RPMI7951 (cell line): ENCODE measurements at regions not wholly inside any gene's neighbourhood (a gene's known extent, or its start where the extent isn't known, plus 50 kb on each side); places are given as distances from the start of the nearest gene placed in this dataset.

Experiments used
- DNase-seq: peaks from one replicate; pipeline ENCODE4 v3.0.0-alpha.2; 2012; ENCODE audit warnings: low read depth

- no peak for DNase-seq
These were observed 269.5 kb downstream of the MAP2K4 start for GRCh38 chr17:12290207-12290606.

DNA sequence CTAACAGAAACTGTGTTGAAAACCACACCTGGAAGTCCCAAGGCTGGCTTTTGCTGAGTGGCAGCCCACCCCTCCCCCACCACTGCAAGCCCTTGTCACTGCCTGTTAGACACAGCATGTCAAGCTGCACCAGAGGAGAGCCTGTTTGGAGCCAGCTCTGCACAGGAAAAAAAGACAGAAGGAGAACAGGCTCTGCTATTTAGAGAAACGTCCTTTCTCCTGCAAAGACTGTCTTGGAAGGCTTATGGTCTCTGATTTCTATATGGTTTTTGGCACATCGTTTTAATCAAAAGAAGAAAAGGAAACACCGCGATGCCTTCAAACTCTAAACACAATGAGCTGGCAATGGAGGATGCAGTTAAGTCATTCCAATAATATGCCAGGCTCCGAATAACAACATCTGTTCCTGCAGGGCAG, 275.5 kb downstream of the MAP2K4 start:
- no peak for DNase-seq

DNA sequence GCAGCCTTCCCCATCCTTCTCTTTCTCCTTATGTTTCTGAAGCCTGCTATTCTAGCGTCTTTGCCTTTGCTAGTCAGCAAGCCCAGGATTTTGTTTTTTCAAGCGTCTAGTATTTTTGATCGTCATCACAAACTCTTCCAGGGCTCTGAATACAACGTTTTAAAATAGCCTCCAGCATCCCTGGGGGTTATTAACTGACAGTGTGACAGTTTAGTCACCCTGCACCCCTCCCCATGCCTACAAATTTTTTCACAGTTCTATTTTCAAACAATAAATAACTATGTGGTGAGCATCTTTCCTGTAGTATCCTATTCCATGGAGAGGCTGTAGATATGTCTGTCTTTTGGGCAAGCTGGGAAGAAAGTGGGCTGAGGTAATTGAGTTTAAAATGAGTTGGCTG, 280.9 kb downstream of the MAP2K4 start:
- no peak for DNase-seq

DNA sequence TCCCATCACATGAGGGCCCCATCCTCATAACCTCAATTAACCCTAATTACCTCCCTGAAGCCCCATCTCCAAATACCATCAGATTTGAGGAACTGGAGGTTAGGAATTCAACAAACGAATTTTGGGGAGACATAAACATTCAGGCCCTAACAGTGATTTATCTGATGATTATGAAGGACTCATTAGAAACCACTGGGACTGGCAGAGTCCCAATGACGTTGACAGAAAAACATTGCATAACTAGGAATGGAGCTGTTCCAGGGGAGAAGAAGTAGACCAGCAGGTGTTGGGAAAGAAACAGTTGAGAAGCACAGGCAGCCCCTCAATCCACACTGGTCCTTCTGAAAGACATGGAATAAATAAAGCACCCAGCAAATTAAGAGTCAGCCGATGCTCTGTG, 282.0 kb downstream of the MAP2K4 start:
- DNase-seq: no peak

GRCh38 chr17:12310811-12311210, 290.1 kb downstream of the MAP2K4 start:
- DNase-seq: no peak

DNA sequence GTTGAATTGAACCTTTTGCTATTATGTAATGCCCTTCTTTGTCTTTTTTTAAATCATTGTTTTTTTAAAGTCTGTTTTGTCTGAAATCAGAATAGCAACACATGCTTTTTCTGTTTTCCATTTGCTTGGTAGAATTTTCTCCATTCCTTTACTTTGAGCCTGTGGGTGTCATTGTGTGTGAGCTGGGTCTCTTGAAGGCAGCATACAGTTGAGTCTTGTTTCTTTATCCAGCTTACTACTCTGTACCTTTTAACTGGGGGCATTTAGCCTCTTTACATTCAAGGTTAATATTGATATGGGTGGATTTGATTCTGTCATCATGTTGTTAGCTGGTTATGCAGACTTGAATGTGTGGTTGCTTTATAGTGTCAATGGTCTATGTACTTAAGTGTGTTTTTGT, 292.0 kb downstream of the MAP2K4 start:
- DNase-seq: no peak

DNA sequence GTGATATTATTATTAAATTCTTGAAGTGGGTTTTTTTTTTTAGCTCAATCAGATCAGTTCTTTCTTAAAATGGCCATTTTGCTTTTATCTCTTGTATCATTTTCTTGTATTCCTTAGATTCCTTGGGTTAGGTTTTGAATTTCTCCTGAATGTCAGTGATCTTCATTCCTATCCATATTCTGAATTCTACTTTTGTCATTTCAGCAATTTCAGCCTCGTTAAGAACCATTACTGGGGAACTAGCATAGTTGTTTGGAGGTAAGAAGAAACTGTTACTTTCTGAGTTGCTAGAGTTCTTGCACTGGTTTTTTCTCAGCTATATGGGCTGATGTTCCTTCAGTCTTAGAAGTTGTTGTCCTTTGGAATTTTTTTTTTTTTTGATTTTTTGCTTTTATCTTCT, 293.1 kb downstream of the MAP2K4 start:
- DNase-seq: no peak

GRCh38 chr17:12316021-12316420, 295.3 kb downstream of the MAP2K4 start:
- DNase-seq: no peak

GRCh38 chr17:12318571-12319266, 298.0 kb downstream of the MAP2K4 start:
- DNase-seq: no peak

DNA sequence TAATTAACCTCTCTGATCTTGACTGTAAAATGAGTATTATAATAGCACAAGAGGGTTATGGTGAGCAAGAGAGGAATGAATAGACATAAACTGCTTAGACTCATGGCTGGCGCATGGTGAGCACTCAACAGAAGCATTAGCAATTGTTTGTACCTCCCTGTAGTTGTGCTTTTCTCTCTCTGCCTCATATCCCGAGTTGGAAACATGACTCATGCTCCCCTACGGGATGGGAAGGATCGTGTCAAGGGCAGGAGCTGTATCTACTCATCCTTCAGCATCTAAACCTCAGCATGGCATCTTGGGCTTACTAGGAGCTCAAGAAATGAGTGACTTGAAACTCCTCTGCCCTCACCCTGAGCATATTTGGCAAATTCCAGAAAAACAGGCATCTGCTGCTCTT, 299.6 kb downstream of the MAP2K4 start:
- no peak for DNase-seq

- DNase-seq: no peak
These were observed 307.5 kb downstream of the MAP2K4 start for GRCh38 chr17:12328204-12328603.

DNA sequence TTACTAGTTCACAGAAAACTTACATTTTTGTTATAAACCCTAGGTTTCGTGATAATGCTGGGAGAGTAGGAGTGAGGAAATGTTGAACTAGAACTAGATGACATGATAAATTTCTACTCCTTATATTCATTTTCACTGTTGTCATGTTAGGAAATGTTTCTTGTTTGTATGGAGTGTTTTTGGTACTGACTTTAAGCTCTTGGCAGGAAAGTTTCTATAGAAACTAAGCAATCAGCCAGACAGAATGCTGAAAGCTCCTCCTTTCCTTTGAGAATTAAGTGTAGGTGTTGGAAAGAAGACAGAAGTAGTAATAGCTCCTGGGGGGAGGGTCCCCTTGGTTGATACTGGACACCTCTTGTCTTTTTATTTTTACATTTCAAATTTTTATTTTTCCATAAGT, 309.8 kb downstream of the MAP2K4 start:
- DNase-seq: no peak

GRCh38 chr17:12341328-12341727, 320.7 kb downstream of the MAP2K4 start:
- no peak for DNase-seq

DNA sequence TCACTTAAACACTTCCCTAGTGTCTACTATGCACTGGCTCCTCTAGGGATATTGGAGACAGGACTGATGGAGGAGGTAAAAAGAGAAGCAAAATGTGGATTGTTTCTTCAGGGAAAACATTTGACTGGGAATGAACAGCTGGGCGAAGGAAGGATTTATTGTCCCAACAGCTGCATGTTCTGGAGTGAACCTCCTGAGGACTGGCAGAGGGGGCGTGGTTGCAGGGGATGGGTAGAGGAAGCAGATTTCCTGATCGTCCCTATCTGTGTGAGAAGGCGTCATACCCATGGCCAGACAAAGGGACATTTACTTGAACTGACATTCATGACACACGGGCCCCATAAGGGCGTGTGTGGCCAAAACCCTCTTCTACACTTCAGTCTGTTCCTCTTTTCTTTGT, 321.5 kb downstream of the MAP2K4 start:
- no peak for DNase-seq

- DNase-seq: no peak
These were observed 322.1 kb downstream of the MAP2K4 start for GRCh38 chr17:12342609-12343435.

GRCh38 chr17:12348476-12348875, 317.2 kb upstream of the MYOCD start:
- no peak for DNase-seq

GRCh38 chr17:12349297-12349696, 316.4 kb upstream of the MYOCD start:
- no peak for DNase-seq

DNA sequence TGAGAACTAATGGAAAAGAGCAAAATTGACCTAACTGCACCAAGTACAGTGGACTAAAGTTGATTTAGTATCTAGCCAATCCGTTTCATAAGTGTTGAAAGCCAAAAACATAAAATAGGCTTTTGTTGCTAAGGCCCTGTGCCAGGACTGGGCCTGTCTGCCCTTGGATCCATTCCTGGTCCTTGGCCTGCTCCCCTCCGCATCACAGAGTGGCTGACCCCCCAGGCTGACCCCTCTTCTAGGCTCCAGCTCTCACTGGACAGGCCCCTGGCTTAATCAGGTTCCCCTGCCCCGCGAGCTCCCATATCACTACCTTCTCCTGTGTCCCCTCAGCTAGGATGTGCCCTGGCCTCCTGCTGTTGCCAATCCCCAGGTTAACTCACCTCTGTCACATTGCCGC, 313.6 kb upstream of the MYOCD start:
- no peak for DNase-seq

DNA sequence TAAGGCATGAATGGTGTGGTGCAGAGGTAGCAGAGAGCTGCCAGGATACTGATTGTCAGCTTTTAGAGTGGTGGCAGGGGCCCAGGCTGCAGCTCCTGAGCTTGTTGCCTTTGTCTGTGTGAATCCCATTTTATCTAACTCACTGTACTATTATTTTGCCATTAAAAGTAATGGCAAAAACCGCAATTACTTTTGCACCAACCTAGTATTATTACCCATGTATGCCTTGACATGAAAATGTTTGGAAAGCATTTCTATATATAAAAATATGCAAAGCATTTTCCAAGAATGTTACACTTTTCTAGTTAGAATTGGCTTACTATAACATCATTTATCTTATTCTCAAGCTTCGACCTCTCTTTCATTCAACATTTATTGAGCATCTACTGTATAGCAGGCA, 308.1 kb upstream of the MYOCD start:
- no peak for DNase-seq

DNA sequence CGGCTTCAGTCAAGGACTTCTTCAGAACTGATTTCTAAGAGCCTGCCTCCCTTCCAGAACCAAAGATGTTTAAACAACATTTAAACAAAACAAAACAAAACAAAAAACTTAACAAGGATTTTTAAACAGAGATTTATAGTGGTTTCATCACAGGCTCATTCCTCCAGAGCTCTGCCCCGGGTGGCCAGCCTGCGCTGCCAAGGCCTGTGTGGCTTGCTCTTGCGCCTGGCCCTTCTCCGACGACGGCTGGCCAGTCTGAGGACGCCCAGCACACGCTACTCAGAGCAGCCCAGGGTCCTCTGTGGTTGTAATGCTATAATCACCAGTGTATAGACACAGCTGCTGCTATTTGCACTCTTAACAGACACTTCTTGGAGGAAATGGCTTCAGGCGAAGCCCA, 307.2 kb upstream of the MYOCD start:
- DNase-seq: no peak

GRCh38 chr17:12362853-12363455, 302.7 kb upstream of the MYOCD start:
- no peak for DNase-seq

DNA sequence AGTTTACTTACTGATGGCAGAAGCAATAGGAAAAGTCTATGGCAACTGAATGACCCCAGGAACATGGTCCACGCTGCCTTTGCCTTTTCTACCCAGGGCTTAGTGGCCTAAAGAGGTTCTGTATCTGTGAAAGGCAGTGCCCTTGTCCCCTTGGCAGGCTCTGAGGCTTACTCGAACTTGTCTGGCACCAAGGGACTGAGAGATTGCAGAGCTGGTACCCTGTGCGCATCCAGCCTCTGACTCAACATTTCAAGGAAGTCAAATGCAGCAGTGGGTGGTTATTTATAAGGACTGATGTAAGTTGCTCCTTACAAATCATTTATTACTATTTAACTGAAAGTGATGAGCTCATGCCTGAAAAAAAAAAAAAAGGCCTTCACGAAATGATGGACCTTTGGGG, 299.9 kb upstream of the MYOCD start:
- no peak for DNase-seq

DNA sequence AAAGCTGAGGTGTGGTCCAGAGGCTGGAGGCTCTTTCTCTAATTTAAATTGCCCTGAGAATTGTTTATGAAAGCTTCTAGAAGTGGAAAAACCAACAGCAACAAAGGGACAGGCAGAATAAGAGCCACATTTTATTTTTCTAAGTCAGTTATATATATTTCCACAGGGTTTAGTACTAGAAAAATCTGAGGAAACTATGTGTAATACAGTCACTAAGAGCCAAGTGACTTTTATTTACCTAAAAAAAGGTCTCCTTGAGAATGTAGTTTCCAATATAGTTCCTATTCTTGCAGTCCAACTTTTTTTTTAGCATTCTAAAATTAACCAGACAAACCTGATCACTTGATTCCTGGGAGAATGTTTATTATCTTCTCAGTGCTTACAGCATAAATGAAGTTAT, 296.6 kb upstream of the MYOCD start:
- DNase-seq: no peak
